CD4-positive, alpha-beta T cell (primary cell): ENCODE measurements at regions not wholly inside any gene's neighbourhood (a gene's known extent, or its start where the extent isn't known, plus 50 kb on each side); places are given as distances from the start of the nearest gene placed in this dataset.

Experiments
- ATAC-seq: fragments of 200-7000 bp; cut with Tn5 transposase; one replicate; pipeline ENCODE4 v1.10.0; 2022; ENCODE audit warnings: mild to moderate bottlenecking; ENCODE audit not compliant: poor library complexity
- CTCF ChIA-PET: fragments of 350-600 bp; sonication (Branson Sonifier 250); formaldehyde crosslinking; loops from one replicate; lab custom pipeline; 2021; ENCODE audit warnings: antibody characterized with exemption, inconsistent platforms; lab: Charles Lee
- POLR2A ChIA-PET: fragments of 350-600 bp; sonication (Branson Sonifier 250); formaldehyde crosslinking; loops from one replicate; lab custom pipeline; 2021; ENCODE audit warnings: antibody characterized with exemption, inconsistent platforms; lab: Charles Lee
- DNase-seq, 14 experiments: peaks; one replicate each; pipeline ENCODE4 v3.0.0-alpha.2; 2013 to 2020; ENCODE audit warnings: mixed read lengths in 2 of 14
- H3K27ac ChIP-seq, 2 donors: one replicate each; pipeline versions ENCODE4 v1.5.1 to v1.7.0; 2013; ENCODE audit warnings: low read length in 2 of 2, low read depth in 1 of 2, mild to moderate bottlenecking in 1 of 2
- H3K27me3 ChIP-seq, 2 experiments: 1 replicate in 1 of 2; 2 replicates in 1 of 2; pipeline versions ENCODE4 v1.6.1 to v1.7.0; 2013; ENCODE audit warnings: low read length in 2 of 2, control low read depth in 1 of 2, mild to moderate bottlenecking in 1 of 2, moderate library complexity in 1 of 2; ENCODE audit not compliant: insufficient read depth in 2 of 2, control insufficient read depth in 1 of 2
- H3K36me3 ChIP-seq: one replicate; pipeline ENCODE4 v1.6.1; 2013; ENCODE audit warnings: low read length, control low read depth; ENCODE audit not compliant: insufficient read depth
- H3K4me1 ChIP-seq: one replicate; pipeline ENCODE4 v1.6.1; 2013; ENCODE audit warnings: low read length, control low read depth; ENCODE audit not compliant: insufficient read depth
- H3K4me3 ChIP-seq: one replicate; pipeline ENCODE4 v1.5.1; 2013; ENCODE audit warnings: mild to moderate bottlenecking, low read length, moderate library complexity
- H3K9me3 ChIP-seq, 2 experiments: 1 replicate in 1 of 2; 2 replicates in 1 of 2; pipeline versions ENCODE4 v1.6.1 to v1.7.0; 2013; ENCODE audit warnings: low read length in 2 of 2, mild to moderate bottlenecking in 2 of 2, control low read depth in 1 of 2, moderate library complexity in 1 of 2; ENCODE audit not compliant: control insufficient read depth in 1 of 2, insufficient read depth in 1 of 2
- H3K27ac Mint-ChIP-seq: one replicate; pipeline ENCODE4 v1.8.0; 2020; ENCODE audit warnings: mixed read lengths
- H3K27me3 Mint-ChIP-seq: one replicate; pipeline ENCODE4 v1.8.0; 2021; ENCODE audit warnings: mixed read lengths
- H3K36me3 Mint-ChIP-seq: one replicate; pipeline ENCODE4 v1.8.0; 2021; ENCODE audit warnings: low read depth, mixed read lengths
- H3K4me1 Mint-ChIP-seq: one replicate; pipeline ENCODE4 v1.8.0; 2021; ENCODE audit warnings: low read depth, mixed read lengths
- H3K4me3 Mint-ChIP-seq: one replicate; pipeline ENCODE4 v1.8.0; 2020; ENCODE audit warnings: mild to moderate bottlenecking, mixed read lengths
- H3K9me3 Mint-ChIP-seq: one replicate; pipeline ENCODE4 v1.8.0; 2020; ENCODE audit warnings: mixed read lengths
- intact Hi-C, 2 experiments: fragments of 100-400 bp; cut with DNase I in 1 of 2; cut with micrococcal nuclease in 1 of 2; formaldehyde crosslinking; loops; one replicate each; pipeline versions ENCODE4 v1.15.1 to v1.9.0; 2023 to 2025; cut with DNase I, micrococcal nuclease
- TF ChIP-seq, protein P1 (sequence below): fragments of 200-600 bp; IDR thresholded peaks from one replicate; pipeline ENCODE4 v1.8.0; 2022; ENCODE audit warnings: antibody characterized with exemption, mild to moderate bottlenecking

DNA sequence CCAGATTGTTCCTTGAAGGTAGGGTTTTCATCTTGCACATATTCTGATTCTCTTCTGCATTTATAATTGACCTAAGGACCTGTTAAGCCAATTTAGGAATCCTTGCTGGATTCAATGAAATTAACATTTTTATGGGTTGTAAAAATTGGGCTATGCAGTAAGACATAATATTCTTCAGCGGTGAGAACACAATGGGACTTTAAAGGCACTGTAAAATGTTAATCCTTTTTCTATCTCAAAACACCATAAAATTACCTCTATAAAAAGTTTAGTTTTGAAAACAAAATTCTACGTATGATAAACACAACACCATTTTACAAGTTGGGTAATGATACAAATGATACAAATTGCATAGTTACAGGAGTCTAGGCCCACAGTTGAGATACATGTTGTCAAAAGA is 169.2 kb upstream of the DTNA start:
- Mint-ChIP-seq H3K27me3 (no peaks in the 10 kb centered on the region), H3K9me3 (peaks cover 10% of the 10 kb centered on the region), H3K4me3 (no peak overlapping the region), H3K27ac (no peak overlapping the region), H3K36me3 (no peaks in the 10 kb centered on the region), H3K4me1 (no peaks in the 10 kb centered on the region)
- POLR2A ChIA-PET = no interaction called here
- CTCF ChIA-PET = no interaction called here
- Histone ChIP-seq H3K27ac (no peak overlapping the region), H3K9me3 (no peaks in the 10 kb centered on the region), H3K4me3 (no peak overlapping the region), H3K27me3 (no peaks in the 10 kb centered on the region), H3K36me3 (no peaks in the 10 kb centered on the region), H3K4me1 (no peaks in the 10 kb centered on the region)
- ATAC-seq (no peak), DNase-seq (no peak)
- intact Hi-C loops = no loop called here
- TF ChIP-seq, protein P1, sequence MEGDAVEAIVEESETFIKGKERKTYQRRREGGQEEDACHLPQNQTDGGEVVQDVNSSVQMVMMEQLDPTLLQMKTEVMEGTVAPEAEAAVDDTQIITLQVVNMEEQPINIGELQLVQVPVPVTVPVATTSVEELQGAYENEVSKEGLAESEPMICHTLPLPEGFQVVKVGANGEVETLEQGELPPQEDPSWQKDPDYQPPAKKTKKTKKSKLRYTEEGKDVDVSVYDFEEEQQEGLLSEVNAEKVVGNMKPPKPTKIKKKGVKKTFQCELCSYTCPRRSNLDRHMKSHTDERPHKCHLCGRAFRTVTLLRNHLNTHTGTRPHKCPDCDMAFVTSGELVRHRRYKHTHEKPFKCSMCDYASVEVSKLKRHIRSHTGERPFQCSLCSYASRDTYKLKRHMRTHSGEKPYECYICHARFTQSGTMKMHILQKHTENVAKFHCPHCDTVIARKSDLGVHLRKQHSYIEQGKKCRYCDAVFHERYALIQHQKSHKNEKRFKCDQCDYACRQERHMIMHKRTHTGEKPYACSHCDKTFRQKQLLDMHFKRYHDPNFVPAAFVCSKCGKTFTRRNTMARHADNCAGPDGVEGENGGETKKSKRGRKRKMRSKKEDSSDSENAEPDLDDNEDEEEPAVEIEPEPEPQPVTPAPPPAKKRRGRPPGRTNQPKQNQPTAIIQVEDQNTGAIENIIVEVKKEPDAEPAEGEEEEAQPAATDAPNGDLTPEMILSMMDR = no peak

DNA sequence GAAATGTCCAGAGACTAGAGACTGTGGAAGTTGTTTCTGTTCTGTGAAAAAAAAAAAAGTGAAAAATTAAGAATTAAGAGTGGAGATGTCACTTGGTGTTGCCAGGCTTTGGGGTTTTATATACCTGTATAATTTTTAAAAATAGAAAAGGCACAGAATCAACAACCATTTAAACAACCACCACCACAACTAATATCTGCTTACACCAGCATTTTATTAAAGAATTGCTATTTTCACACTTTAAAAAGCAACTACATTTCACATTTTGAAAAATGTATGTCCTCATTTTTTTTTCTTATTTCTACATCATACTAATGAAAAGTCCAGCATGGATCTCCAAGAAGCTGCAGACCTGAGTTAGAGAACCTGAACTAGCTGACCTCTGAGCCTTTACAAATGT is 167.5 kb upstream of the DTNA start:
- H3K9me3 ChIP-seq = no peaks in the 10 kb centered on the region
- Mint-ChIP-seq H3K4me3 (no peak overlapping the region), H3K27ac (no peak overlapping the region), H3K4me1 (no peaks in the 10 kb centered on the region), H3K27me3 (no peaks in the 10 kb centered on the region), H3K9me3 (peaks cover 10% of the 10 kb centered on the region), H3K36me3 (no peaks in the 10 kb centered on the region)
- H3K4me1 ChIP-seq = no peaks in the 10 kb centered on the region
- ChIA-PET CTCF (no interaction called here), POLR2A (no interaction called here)
- DNase-seq (no peak), ATAC-seq (no peak)
- no peaks in the 10 kb centered on the region for H3K36me3 ChIP-seq
- H3K4me3 ChIP-seq = no peak overlapping the region
- intact Hi-C loops = no loop called here
- H3K27ac ChIP-seq = no peak overlapping the region
- no peaks in the 10 kb centered on the region for H3K27me3 ChIP-seq
- TF ChIP-seq, protein P1 = no peak

DNA sequence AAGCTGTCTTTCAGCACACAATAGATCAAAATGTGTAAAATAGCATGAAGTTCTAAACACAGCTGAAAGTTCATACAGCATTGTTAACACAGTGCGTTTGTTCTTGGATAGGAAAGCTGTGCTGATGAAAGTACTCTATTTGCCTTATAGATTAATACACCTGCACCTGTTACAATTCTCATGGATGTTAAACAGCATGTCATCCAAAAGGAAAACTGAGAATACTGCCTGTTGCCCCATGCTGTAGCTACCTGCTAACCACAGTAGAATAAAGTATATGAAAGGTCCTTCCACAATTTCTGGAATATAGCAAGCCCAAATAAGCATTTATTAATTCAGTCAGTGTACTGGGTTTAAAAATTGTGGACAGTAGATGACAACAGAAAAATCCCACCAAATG is 166.7 kb upstream of the DTNA start:
- Mint-ChIP-seq H3K4me1 (no peaks in the 10 kb centered on the region), H3K9me3 (peaks cover 10% of the 10 kb centered on the region), H3K27ac (no peak overlapping the region), H3K27me3 (no peaks in the 10 kb centered on the region), H3K4me3 (no peak overlapping the region), H3K36me3 (no peaks in the 10 kb centered on the region)
- H3K27me3 ChIP-seq = no peaks in the 10 kb centered on the region
- H3K36me3 ChIP-seq = no peaks in the 10 kb centered on the region
- H3K4me3 ChIP-seq = no peak overlapping the region
- H3K4me1 ChIP-seq = no peaks in the 10 kb centered on the region
- TF ChIP-seq, protein P1 = no peak
- H3K27ac ChIP-seq = no peak overlapping the region
- intact Hi-C loops = no loop called here
- H3K9me3 ChIP-seq = no peaks in the 10 kb centered on the region
- no peak for ATAC-seq
- CTCF ChIA-PET = no interaction called here
- no peak for DNase-seq
- POLR2A ChIA-PET = no interaction called here
